ENCODE measurements at regions not wholly inside any gene's neighbourhood (a gene's known extent, or its start where the extent isn't known, plus 50 kb on each side); places are given as distances from the start of the nearest gene placed in this dataset.

GRCh38 chr6:16976385-16977183 is 125.3 kb upstream of the STMND1 start:
- Histone ChIP-seq H3K4me1 (ENCODE audit: insufficient read depth, low read length) (no peaks in the 10 kb centered on the region), H3T11ph (ENCODE audit: low read length) (no peak overlapping the region), H3K4ac (ENCODE audit: low read depth, low read length) (no peak overlapping the region), H4K5ac (ENCODE audit: insufficient read length, low read depth, low read length) (no peak overlapping the region), H3K23ac (ENCODE audit: insufficient read length, low read depth, low read length) (no peak overlapping the region), H2BK120ac (ENCODE audit: low read depth, low read length, poor library complexity, severe bottlenecking) (no peak overlapping the region), H3K56ac (ENCODE audit: insufficient read length, low read depth, low read length) (no peak overlapping the region), H3K27ac (ENCODE audit: insufficient read length, low read depth, low read length) (no peak overlapping the region), H2AK5ac (ENCODE audit: insufficient read length, low read length) (no peak overlapping the region), H2BK12ac (ENCODE audit: insufficient read length, low read depth, low read length) (no peak overlapping the region), H3K18ac (ENCODE audit: insufficient read length, low read depth, low read length) (no peak overlapping the region), H4K8ac (replicated peaks; ENCODE audit: insufficient read length, low read depth, low read length) (no peak overlapping the region), H4K91ac (ENCODE audit: insufficient read length, low read depth, low read length) (no peak overlapping the region), H3K14ac (ENCODE audit: insufficient read depth, low read length) (no peak overlapping the region), H3K9ac (ENCODE audit: extremely low read depth, insufficient read length, low read length) (no peak overlapping the region), H3K79me1 (ENCODE audit: insufficient read depth, low read depth, low read length, poor library complexity, severe bottlenecking) (no peaks in the 10 kb centered on the region), H3K4me2 (ENCODE audit: insufficient read depth, insufficient read length, low read length) (no peak overlapping the region), H2BK20ac (ENCODE audit: low read depth, low read length, poor library complexity, severe bottlenecking) (no peak overlapping the region), H3K79me2 (ENCODE audit: insufficient read depth, low read length) (no peaks in the 10 kb centered on the region), H3K9me3 (ENCODE audit: control insufficient read depth, low read depth, low read length) (no peaks in the 10 kb centered on the region), H3K23me2 (ENCODE audit: insufficient read length, low read depth, low read length, poor library complexity, severe bottlenecking) (no peaks in the 10 kb centered on the region), H2BK5ac (ENCODE audit: insufficient read length, low read length) (no peak overlapping the region), H4K20me1 (ENCODE audit: control insufficient read depth, insufficient read depth, insufficient read length) (no peaks in the 10 kb centered on the region), H2AFZ (ENCODE audit: low read length) (no peak overlapping the region), H3K27me3 (ENCODE audit: insufficient read depth, low read length) (no peaks in the 10 kb centered on the region), H2BK15ac (ENCODE audit: low read depth, low read length) (no peak overlapping the region)
- Mint-ChIP-seq H3K27ac (no peak overlapping the region), H3K4me1 (no peaks in the 10 kb centered on the region), H3K27me3 (ENCODE audit: low read depth) (peaks cover 10% of the 10 kb centered on the region), H3K4me3 (no peak overlapping the region), H3K36me3 (ENCODE audit: insufficient read depth in 1 of 3, low read depth in 3 of 3) (no peaks in the 10 kb centered on the region; a peak in 1 of 7 replicates), H3K9me3 (no peaks in the 10 kb centered on the region; a peak in 2 of 5 replicates)
- TF ChIP-seq, protein P1, sequence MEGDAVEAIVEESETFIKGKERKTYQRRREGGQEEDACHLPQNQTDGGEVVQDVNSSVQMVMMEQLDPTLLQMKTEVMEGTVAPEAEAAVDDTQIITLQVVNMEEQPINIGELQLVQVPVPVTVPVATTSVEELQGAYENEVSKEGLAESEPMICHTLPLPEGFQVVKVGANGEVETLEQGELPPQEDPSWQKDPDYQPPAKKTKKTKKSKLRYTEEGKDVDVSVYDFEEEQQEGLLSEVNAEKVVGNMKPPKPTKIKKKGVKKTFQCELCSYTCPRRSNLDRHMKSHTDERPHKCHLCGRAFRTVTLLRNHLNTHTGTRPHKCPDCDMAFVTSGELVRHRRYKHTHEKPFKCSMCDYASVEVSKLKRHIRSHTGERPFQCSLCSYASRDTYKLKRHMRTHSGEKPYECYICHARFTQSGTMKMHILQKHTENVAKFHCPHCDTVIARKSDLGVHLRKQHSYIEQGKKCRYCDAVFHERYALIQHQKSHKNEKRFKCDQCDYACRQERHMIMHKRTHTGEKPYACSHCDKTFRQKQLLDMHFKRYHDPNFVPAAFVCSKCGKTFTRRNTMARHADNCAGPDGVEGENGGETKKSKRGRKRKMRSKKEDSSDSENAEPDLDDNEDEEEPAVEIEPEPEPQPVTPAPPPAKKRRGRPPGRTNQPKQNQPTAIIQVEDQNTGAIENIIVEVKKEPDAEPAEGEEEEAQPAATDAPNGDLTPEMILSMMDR (conservative IDR thresholded peaks at IDR 0.05), result no peak
- no peak for DNase-seq
- WGBS (ENCODE audit: extremely low coverage, insufficient read length, low lambda C conversion rate), result no CpG with 5 or more reads among the region's 7 CpGs
